Activated T-cell treated with anti-CD3 and anti-CD28 coated beads, Interleukin-2, amount 50 U/mL, for 4 hours (primary cell): ENCODE measurements at regions not wholly inside any gene's neighbourhood (a gene's known extent, or its start where the extent isn't known, plus 50 kb on each side); places are given as distances from the start of the nearest gene placed in this dataset.
"Not testable (repeated sequence)": the region's sequence is repeated elsewhere in the genome, so short reads cannot be mapped to it uniquely, and the experiment has no call there.

Source experiments
- ATAC-seq, 2 donors: fragments of 200-7000 bp; cut with Tn5 transposase; one replicate each; pipeline ENCODE4 v1.10.0; 2021
- DNase-seq: peaks from one replicate; pipeline ENCODE4 v3.0.0-alpha.2; 2020
- H3K27me3 Mint-ChIP-seq: one replicate; pipeline ENCODE4 v1.8.0; 2021; ENCODE audit warnings: low read depth, mixed read lengths
- H3K36me3 Mint-ChIP-seq: one replicate; pipeline ENCODE4 v1.8.0; 2022; ENCODE audit warnings: mixed read lengths; ENCODE audit not compliant: insufficient read depth
- H3K4me1 Mint-ChIP-seq: one replicate; pipeline ENCODE4 v1.8.0; 2021; ENCODE audit warnings: low read depth, mixed read lengths
- H3K4me3 Mint-ChIP-seq: one replicate; pipeline ENCODE4 v1.8.0; 2021; ENCODE audit warnings: mild to moderate bottlenecking, moderate library complexity, mixed read lengths
- H3K9me3 Mint-ChIP-seq: one replicate; pipeline ENCODE4 v1.8.0; 2021; ENCODE audit warnings: mixed read lengths

- ATAC-seq (no peak), DNase-seq (no peak)
- H3K9me3 Mint-ChIP-seq = peaks cover 5% of the 10 kb centered on the region
- H3K27me3 Mint-ChIP-seq = no peaks in the 10 kb centered on the region
- H3K4me3 Mint-ChIP-seq = no peak overlapping the region
- H3K36me3 Mint-ChIP-seq = no peaks in the 10 kb centered on the region
- peaks cover 30% of the 10 kb centered on the region for H3K4me1 Mint-ChIP-seq
Observed at GRCh38 chr4:108427946-108428485, 192.4 kb upstream of the RPL34 start.

DNA sequence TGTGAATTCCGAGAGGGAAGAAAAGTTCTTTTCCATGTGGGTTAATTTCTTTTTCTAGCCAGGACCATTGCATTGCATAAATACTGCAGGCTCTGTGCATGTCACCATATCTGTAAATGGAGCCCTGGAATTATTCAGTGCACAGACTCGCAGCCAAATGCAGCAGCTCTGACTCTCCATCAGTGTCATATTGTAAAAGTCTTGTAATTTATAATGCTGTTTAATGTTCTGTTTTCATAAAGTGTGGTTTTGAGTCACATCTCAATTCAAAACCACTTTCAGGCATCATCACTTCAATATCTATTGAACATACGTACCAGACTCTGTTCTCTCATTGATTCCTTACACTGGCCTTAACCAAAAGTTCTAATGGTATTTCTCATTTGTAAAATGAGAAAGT, 193.9 kb upstream of the RPL34 start:
- Mint-ChIP-seq H3K36me3 (no peaks in the 10 kb centered on the region), H3K27me3 (no peaks in the 10 kb centered on the region), H3K9me3 (peaks cover 12% of the 10 kb centered on the region), H3K4me1 (peaks cover 17% of the 10 kb centered on the region), H3K4me3 (no peak overlapping the region)
- ATAC-seq (peak; percentile 64 to 70), DNase-seq (no peak)

GRCh38 chr4:108425988-108426387, 194.4 kb upstream of the RPL34 start:
- ATAC-seq = peak; percentile 85 to 87
- H3K9me3 Mint-ChIP-seq = peaks cover 8% of the 10 kb centered on the region

GRCh38 chr4:108417923-108418322, 202.5 kb upstream of the RPL34 start:
- Mint-ChIP-seq H3K4me3 (no peak overlapping the region), H3K9me3 (peaks cover 6% of the 10 kb centered on the region)
- ATAC-seq = no peak

More at GRCh38 chr4:108425988-108426387, 194.4 kb upstream of the RPL34 start:
- no peak overlapping the region for H3K4me3 Mint-ChIP-seq
- H3K36me3 Mint-ChIP-seq = no peaks in the 10 kb centered on the region
- H3K27me3 Mint-ChIP-seq = no peaks in the 10 kb centered on the region
- peaks cover 17% of the 10 kb centered on the region for H3K4me1 Mint-ChIP-seq
- no peak for DNase-seq

GRCh38 chr4:108416831-108417230, 203.5 kb upstream of the RPL34 start:
- Mint-ChIP-seq H3K9me3 (no peaks in the 10 kb centered on the region), H3K4me3 (no peak overlapping the region), H3K36me3 (no peaks in the 10 kb centered on the region), H3K27me3 (no peaks in the 10 kb centered on the region), H3K4me1 (peaks cover 10% of the 10 kb centered on the region)
- DNase-seq = no peak
- ATAC-seq = no peak

More at GRCh38 chr4:108417923-108418322, 202.5 kb upstream of the RPL34 start:
- Mint-ChIP-seq H3K36me3 (no peaks in the 10 kb centered on the region), H3K4me1 (peaks cover 10% of the 10 kb centered on the region), H3K27me3 (no peaks in the 10 kb centered on the region)
- no peak for DNase-seq

DNA sequence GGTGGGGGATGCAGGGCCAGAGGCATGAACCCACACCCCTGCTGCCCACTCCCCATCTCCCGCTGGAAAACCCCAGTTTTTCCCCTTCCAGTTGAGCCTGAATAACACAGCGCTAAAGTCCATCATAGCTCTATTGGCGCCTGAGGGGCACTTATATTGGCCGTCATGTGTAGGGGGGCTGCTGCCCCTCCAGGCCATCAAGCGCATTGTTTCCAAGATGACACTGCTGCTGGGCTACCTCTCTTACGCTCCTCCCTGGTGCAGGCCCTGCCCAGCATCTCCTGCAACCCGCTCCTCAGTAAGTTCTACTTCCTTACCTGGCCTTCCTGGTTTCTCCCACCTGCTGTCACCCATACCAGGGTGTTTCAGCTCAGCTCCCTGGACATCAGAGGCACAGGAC, 205.0 kb upstream of the RPL34 start:
- no peaks in the 10 kb centered on the region for H3K27me3 Mint-ChIP-seq
- no peaks in the 10 kb centered on the region for H3K36me3 Mint-ChIP-seq
- ATAC-seq (no peak), DNase-seq (no peak)
- no peaks in the 10 kb centered on the region for H3K9me3 Mint-ChIP-seq
- peaks cover 9% of the 10 kb centered on the region for H3K4me1 Mint-ChIP-seq
- no peak overlapping the region for H3K4me3 Mint-ChIP-seq

DNA sequence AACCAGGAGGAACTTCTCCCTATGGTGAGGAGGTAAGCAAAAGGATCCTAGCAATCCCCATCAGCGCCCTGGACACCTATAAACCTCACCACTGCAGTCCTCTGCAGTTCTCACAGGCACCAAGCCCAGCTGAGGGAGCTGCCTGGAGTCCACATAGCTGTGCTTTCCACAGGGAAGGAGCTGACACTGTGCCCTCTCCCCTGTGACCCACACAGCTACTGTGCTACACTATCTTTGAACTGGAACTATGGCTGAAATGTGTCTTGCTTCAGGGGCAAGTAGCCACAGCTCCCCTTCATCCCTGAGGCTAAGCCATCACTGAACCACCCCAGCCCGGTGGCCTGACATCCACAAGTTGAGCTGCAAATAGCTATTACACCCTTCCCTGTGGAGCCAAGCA, 208.5 kb upstream of the RPL34 start:
- H3K4me1 Mint-ChIP-seq = no peaks in the 10 kb centered on the region
- ATAC-seq (no peak), DNase-seq (no peak)
- H3K4me3 Mint-ChIP-seq = no peak overlapping the region
- H3K36me3 Mint-ChIP-seq = no peaks in the 10 kb centered on the region
- no peaks in the 10 kb centered on the region for H3K27me3 Mint-ChIP-seq
- H3K9me3 Mint-ChIP-seq = peaks cover 1% of the 10 kb centered on the region

GRCh38 chr4:108409691-108410090, 210.7 kb upstream of the RPL34 start:
- ATAC-seq, DNase-seq, H3K4me3 Mint-ChIP-seq, H3K4me1 Mint-ChIP-seq, H3K36me3 Mint-ChIP-seq, H3K27me3 Mint-ChIP-seq: not testable (repeated sequence)
- peaks cover 11% of the 10 kb centered on the region for H3K9me3 Mint-ChIP-seq

DNA sequence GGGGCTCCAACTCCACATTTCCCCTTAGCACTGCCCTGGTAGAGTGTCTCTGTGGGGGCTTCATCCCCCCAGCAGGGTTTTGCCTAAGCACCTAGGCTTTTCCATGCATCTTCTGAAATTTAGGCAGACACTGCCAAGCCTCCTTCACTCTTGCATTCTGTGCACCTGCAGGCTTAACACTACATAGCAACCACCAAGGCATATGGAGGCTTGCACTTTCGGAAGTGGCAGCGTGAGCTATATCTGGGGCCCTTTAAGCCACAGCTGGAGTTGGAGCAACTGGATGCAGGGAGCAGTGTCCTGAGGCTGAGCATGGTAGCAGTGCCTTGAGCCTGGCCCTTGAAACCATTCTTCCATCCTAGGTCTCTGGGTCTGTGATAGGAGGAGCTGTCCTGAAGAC, 214.8 kb upstream of the RPL34 start:
- no peak for ATAC-seq
- no peaks in the 10 kb centered on the region for H3K4me1 Mint-ChIP-seq
- DNase-seq = no peak
- no peaks in the 10 kb centered on the region for H3K36me3 Mint-ChIP-seq
- H3K27me3 Mint-ChIP-seq = no peaks in the 10 kb centered on the region
- peaks cover 11% of the 10 kb centered on the region for H3K9me3 Mint-ChIP-seq
- no peak overlapping the region for H3K4me3 Mint-ChIP-seq

DNA sequence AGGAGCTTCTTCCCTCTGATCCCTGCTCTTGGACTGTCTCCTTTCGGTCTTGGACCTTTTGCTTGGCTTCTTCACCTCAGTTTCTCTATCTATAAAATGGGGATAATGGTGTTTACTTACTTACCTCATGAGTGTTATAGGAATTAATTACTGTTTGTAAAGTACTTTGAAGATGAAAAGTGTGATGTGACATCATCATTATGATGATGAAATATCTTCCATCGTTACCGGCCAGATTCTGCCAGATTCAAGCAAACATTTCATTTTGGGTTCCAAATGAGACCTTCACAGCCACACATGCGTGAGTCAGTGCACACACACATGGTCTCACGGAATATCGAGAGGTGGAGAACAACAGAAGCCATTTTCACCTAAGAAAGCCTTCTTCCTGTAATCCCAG, 220.1 kb upstream of the RPL34 start:
- no peak for ATAC-seq
- no peaks in the 10 kb centered on the region for H3K9me3 Mint-ChIP-seq
- H3K4me1 Mint-ChIP-seq = peaks cover 4% of the 10 kb centered on the region
- no peaks in the 10 kb centered on the region for H3K27me3 Mint-ChIP-seq
- H3K36me3 Mint-ChIP-seq = no peaks in the 10 kb centered on the region
- no peak overlapping the region for H3K4me3 Mint-ChIP-seq
- no peak for DNase-seq

DNA sequence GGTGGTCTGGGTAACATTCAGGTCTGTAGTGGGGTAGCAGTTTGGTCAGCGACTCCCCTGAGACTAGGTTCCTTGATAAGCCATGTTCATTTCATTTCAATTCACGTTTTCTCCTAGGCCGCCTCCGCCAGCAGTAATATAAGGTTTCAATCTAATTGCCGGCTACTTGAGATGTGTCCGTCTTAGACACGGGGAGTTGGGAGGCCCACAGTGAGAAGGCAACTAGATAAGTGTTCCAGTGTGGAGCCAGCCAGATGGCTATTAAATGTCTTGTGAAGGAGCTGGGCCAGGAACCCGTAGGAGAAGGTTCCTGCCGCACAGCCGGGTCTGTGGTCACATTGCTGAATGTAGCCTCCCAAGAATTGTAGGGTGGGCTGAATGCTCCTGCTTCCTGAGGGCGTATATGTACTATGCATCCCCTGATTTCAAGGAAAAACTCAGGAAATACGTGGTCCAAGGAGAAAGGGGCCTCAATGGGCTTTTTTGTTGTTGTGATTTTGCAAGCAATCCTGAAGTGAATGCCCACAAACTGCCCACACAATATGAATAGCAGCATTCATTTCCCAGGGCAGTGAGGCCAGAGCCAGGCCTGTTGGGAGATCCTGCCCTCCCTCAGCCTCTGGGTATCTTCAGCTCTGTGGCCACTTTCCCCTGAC, 220.6 kb upstream of the RPL34 start:
- no peak for ATAC-seq
- peaks cover 4% of the 10 kb centered on the region for H3K4me1 Mint-ChIP-seq
- H3K27me3 Mint-ChIP-seq = no peaks in the 10 kb centered on the region
- no peak overlapping the region for H3K4me3 Mint-ChIP-seq
- no peak for DNase-seq
- no peaks in the 10 kb centered on the region for H3K36me3 Mint-ChIP-seq
- H3K9me3 Mint-ChIP-seq = no peaks in the 10 kb centered on the region

GRCh38 chr4:108398836-108399235, 221.5 kb upstream of the RPL34 start:
- no peaks in the 10 kb centered on the region for H3K27me3 Mint-ChIP-seq

DNA sequence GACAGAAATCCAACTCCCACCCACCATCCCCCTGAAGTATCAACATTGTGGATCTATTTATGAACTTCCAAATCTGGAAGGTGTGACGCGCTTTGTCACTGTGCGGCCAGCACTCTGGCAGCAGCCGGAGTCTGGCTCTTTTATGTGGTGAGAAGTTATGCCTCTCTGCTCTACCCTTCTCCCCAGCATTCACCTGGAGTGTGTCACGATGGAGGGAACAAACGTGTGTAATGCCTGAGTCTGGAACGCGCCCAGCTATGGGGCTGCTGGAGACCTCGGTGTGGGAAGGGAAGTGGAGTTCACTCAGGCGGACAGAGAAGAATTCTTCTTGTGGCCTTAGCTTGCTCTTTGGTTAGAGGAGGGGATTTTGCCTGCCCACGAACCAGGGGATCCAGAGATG, 222.1 kb upstream of the RPL34 start:
- ATAC-seq (peak in 1 of 2 donors; percentile 38), DNase-seq (no peak)
- H3K36me3 Mint-ChIP-seq = no peaks in the 10 kb centered on the region
- no peaks in the 10 kb centered on the region for H3K9me3 Mint-ChIP-seq
- no peaks in the 10 kb centered on the region for H3K27me3 Mint-ChIP-seq
- H3K4me1 Mint-ChIP-seq = peaks cover 4% of the 10 kb centered on the region
- no peak overlapping the region for H3K4me3 Mint-ChIP-seq

More at GRCh38 chr4:108398836-108399235, 221.5 kb upstream of the RPL34 start:
- Mint-ChIP-seq H3K4me3 (no peak overlapping the region), H3K36me3 (no peaks in the 10 kb centered on the region), H3K4me1 (peaks cover 4% of the 10 kb centered on the region), H3K9me3 (no peaks in the 10 kb centered on the region)
- ATAC-seq (no peak), DNase-seq (no peak)

DNA sequence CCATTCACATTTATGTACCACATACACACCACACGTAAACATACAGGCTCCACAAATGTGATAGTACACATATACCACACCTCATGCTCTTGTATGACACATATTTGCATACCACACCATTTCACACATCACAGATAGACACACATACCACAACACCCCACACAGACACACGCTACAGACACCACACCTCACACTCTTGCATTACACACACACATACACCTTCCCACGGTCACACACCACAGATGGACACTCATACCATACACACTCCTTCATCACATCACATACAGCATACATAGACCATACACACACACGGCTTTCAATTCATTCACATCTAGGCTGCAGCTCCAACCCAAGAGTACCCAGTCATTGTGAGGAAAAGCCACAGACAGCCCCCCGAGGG, 222.5 kb upstream of the RPL34 start:
- DNase-seq = no peak
- ATAC-seq = peak in 1 of 2 donors; percentile 48
- Mint-ChIP-seq H3K9me3 (no peaks in the 10 kb centered on the region), H3K4me3 (no peak overlapping the region), H3K36me3 (no peaks in the 10 kb centered on the region), H3K27me3 (no peaks in the 10 kb centered on the region), H3K4me1 (peaks cover 4% of the 10 kb centered on the region)

- ATAC-seq = no peak
- Mint-ChIP-seq H3K9me3 (no peaks in the 10 kb centered on the region), H3K36me3 (no peaks in the 10 kb centered on the region), H3K4me3 (no peak overlapping the region), H3K27me3 (no peaks in the 10 kb centered on the region), H3K4me1 (peaks cover 4% of the 10 kb centered on the region)
- DNase-seq = no peak
Observed at GRCh38 chr4:108396900-108397497, 223.4 kb upstream of the RPL34 start.
